GM21367 (cell line): ENCODE measurements at regions not wholly inside any gene's neighbourhood (a gene's known extent, or its start where the extent isn't known, plus 50 kb on each side); places are given as distances from the start of the nearest gene placed in this dataset.
"Not testable (repeated sequence)": the region's sequence is repeated elsewhere in the genome, so short reads cannot be mapped to it uniquely, and the experiment has no call there.

Experiments used
- ATAC-seq: cut with Tn5 transposase; IDR thresholded peaks from one replicate; pipeline ENCODE4 v1.9.1; 2021; ENCODE audit not compliant: unreplicated experiment

DNA sequence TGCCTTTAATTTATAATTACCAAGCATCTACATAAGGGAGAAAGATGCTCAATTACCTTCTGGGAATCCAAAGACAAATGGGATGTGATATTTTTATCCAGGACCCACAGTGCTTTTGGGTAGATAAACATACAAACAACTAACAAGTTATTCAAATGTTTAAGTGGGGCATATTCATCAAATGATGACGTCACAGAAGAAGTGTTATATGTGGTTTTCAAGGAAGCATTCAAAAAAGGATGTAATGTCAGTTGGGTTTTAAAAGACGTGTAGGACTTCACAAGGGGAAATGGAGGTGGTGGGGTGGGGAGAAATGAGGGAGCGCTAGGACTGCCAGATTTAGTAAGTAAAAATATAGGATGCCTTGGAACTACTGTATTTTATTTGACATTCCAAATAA, 915.9 kb downstream of the KCNA4 start:
- ATAC-seq: no peak

DNA sequence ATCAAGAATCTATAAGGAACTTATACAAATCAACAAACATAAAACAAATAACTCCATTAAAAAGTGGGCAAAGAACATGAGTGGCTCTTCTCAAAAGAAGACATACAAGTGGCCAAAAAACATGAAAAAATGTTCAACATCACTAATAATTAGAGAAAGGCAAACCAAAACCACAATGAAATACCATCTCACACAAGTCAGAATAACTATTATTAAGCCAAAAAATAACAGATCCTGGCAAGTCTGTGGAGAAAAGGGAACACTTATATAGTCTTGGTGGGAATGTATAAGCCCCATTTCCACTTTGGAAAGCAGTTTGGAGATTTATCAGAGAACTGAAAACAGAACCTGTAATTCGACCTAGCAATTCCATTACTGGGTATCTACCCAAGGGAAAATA, 921.0 kb downstream of the KCNA4 start:
- ATAC-seq: no peak

DNA sequence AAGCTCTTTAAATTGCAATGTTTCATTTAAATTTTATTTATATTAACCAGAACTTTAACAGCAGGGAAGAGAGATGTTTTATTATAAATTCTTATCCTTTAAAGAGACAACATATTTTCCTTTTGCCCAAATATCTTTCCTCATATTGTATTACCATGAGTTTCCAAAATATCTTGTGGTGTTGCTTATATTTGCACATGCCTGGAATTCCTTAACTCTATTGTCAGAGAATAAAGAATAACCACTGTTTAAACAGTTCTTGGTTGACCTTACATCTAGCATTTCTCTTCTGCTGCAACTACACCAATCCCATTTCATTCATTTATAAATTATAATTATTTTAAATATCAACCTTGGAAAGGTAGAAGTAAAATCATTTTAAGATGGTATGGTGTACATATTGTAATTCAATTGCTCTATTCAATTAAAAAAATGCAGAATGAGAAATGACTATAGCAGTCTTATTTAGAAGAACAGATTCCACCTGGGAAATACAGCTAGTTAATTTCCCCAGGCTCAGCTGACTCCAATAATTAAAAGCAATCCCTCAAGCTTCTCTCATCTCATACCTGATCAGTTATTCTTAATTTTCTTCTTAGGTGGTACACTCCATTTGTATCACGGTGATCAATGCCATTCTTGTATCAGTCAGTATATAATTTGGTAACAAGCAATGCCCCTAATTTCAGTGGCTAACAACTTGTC, 923.3 kb downstream of the KCNA4 start:
- ATAC-seq: no peak

DNA sequence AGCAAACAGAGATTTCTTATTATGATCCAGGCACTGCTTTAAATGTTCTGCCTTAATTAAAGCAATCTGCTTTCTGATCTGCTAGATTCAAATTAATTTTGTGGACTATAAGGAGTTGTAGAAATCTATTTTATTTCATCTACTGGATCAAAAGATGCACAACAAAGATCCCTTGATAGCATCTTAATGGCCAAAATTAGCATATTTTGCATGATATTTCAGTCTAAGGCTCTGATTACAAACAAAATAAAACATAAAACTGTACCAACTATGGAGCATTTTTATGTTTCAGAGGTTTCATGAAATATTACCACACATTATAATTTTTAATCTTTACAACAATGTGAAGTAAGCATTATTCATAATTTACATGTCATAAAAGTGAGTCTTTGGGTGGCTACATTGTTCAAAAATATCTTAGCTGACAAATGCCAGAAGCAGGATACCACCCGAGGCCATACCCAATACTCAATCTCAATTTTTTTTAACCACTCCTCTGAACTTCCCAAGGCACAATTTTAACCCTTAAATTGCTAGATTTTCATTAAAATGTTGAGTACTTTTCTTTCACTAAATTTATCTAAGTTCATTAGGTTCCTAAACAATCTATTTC, 929.5 kb downstream of the KCNA4 start:
- ATAC-seq: no peak

DNA sequence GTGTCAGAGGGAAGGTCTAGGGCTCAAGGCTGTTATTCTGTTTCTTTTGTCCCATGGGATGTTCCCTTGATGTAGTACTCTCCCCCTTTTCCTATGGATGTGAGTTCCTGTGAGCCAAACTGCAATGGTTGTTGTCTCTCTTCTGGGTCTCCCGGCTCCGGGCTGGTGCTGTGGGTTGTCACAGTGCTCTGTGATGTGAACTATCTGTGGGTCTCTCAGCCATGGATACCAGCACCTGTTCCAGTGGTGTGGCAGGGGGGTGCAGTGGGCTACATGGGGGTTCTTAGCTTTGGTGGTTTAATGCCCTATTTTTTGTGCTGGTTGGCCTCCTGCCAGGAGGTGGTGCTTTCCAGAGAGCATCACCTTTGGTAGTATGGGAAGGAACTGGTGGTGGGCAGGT, 941.1 kb downstream of the KCNA4 start:
- ATAC-seq: no peak

DNA sequence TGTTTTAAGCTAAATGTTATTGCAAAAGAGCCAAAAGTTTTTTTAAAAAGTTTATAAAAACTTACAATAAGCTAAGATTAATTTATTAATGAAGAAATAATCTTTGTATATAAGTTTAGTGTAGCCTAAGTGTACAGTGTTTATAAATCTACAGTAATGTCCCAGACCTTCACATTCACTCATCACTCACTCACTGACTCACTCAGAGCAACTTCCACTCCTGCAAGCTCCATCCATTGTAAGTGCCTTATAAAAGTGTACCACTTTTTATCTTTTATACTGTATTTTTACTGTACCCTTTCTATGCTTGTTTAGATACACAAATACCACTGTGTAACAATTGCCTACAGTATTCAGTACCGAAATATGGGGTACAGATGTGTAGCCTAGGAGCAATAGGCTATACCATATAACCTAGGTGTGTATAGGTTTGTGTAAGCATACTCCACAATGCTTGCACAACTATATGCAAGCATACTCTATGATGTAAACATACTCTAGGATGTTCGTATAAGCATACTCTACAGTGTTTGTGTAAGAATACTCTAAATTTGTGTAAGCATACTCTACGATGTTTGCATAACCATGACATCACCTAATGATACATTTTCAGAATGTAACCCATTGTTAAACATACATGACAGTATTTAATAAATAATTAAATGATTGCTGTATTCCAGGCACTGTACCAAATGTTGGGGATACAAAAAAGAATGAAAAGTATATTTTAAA, 953.0 kb downstream of the KCNA4 start:
- no peak for ATAC-seq

DNA sequence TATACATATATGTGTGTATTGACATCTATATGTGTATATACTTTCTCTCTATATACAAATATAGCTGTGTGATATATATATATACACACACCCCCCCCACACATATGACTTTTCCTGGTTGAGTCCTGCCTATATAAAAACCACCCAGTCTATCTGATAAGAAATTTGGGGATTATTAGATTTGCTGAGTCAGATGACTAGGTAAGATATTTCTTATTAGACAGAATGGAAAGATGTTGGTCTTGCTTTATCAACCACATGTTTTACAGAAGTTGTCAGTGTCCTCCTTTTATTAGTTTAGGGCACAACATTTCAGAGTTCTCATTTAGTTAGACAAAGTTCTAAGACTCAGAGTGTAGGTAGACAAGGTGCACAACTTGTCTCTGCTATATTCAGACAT, 953.3 kb downstream of the METTL15 start:
- ATAC-seq: no peak

DNA sequence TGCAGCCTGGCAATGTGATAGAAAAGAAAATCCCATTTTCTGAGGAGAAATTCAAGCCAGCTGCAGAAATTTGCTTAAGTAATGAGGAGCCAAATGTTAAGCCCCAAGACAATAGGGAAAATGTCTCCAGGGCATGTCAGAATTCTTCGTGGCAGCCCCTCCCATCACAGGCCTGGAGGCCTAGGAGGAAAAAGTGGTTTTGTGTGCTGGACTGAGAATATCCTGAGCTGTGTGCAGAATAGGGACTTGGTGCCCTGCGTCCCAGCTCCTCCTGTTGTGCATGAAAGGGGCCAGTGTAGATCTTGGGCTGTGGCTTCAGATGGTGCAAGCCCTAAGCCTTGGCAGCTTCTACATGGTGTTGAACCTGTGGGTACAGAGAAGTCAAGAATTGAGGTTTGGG, 948.3 kb downstream of the METTL15 start:
- not testable (repeated sequence) for ATAC-seq

DNA sequence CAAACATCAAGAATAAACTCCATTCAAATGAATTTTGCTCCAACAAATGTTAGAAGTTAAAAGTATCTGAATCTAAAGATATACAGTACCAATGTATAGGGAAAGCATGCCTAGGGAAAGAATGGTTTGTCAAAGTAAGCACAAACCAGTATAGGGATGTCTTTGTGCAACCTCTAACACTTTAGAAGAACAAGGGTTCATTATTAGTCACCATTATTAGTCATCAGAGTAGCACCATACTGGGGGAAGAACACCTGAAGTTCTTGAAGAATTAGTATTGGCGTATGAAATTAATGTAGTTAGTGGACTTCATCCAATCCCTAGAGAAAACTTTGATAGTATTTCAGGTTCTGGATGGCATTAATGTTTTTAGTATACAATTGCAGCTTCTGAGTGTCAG, 943.7 kb downstream of the METTL15 start:
- ATAC-seq: no peak

DNA sequence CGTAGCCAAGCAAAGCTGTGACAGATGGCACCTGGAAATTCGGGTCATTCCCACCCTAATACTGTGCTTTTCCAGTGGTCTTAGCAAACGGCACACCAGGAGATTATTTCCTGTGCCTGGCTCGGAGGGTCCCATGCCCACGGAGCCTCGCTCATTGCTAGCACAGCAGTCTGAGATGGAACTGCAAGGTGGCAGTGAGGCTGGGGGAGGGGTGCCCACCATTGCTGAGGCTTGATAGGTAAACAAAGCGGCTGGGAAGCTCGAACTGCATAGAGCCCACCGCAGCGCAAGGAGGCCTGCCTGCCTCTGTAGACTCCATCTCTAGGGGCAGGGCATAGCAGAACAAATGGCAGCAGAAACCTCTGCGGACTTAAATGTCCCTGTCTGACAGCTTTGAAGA, 942.8 kb downstream of the METTL15 start:
- ATAC-seq: not testable (repeated sequence)

DNA sequence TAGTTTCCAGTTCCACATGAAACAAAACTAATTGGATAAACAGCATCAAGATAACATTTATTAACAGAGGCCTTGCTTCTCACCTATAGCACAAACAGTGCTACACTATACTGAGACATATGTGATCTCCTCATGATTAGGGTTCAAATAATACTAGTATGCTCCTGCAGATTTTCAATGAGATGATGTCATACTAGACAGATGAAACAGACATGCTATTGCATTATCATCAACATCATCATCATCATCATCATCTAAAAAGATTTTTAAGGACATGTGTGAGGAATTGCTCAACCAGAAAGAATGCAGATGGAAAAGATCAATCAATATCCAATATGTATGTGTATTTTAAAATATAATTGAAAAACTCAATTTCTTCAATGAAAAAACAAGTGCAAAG, 932.3 kb downstream of the METTL15 start:
- no peak for ATAC-seq

DNA sequence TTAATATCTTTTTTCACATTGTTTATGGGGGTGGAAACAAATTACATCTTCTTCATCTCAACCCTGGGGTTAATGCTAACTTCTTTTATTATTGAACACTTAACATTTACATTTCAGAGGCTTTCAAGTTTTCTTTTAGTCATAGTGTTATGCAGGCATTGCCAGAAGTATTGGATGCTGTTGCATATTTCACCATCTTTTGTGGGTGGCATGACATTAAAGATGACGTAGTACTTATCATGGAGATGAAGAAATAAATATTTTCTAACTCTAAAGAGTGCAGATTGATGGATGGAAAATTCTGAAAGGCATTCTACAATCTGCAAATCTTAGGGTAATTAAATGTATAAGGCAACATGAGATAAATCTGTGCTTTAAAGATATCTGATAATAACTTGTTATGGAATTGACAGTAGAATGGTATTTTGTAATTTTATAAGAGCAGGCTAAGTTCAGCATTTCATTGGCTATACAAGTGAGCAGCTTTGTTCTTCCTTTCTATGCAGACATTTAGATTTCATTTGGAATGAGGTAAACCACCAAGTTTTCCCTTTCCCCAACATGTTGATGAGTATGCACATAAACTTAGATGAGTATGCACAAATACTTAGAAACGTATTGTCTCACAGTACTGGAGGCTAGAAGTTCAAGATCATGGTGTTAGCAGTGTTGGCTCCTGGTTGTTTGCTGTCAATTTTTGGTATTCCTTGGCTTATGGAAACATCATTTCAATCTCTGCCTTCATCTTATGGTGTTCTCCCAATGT, 924.4 kb downstream of the METTL15 start:
- ATAC-seq: no peak

DNA sequence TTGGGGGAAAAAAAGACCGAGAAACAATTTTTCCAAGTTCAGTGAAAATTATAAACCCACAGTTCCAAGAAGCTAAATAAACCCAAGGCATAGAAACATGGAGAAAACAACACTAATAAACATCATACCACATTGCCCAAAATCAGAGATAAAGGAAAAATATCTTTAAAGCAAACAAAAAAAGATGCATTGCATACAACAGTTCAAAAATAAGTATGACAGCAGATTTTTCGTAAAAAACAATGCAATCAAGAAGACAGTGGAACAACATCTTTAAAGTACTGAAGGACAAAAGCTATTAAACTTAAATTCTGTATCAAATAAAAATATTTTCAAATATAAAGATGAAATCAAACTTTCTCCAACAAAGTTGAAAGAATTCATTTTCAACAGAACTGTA, 921.3 kb downstream of the METTL15 start:
- ATAC-seq: no peak

DNA sequence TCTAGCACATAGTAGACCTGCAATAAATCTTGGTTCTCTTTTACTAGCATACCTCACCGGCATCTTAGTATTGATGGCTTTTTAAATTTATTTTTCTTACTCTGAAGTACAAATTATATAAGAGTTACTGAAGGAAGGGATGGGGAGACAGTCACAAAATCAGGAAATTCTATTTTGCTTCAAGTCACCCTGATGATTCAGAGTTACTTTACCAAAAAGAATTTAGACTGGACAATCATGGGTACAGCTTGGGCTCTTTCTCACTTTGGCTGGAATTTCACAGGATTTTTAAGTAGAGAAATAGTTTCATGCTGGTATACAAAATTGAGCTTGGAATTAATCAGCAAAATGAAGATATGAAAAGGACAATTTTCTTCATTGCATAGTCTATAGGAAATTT, 919.2 kb downstream of the METTL15 start:
- ATAC-seq: no peak

DNA sequence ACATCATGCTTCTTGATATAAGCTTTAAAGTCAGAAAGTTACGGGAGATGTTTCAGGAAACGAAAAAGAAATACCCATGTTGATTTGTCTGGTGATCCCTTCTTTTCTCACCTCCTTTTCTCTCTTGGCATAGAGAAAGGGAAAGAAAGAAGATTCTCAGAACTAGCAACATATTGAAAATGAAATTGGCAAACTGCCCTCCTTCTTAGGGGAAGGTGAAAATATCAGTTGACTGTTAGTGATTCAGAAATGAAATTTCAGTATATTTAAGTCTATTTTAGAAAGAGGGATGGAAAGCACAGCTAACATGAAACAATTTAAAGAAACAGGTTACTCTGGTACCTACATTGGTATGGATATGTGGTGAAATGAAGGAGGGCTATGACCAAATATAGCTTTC, 918.1 kb downstream of the METTL15 start:
- ATAC-seq: no peak

DNA sequence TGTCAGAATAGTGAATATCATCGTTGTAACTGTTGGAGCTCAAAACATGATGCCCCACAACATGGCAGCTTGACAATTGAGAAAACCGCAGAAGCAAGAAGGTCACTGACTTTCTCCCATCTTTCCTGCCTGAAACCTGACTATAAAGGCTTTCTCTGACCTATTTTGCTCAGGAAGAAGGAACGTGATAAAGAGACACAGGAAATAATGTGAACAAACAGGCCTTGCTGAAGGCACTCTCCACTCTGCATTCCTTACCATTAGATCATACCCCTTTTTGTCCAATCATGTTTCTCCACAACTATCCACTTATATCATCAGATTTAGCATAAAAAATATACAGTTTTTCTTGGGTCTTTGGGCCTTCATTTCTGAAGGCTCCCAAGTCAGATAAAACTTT, 916.8 kb downstream of the METTL15 start:
- ATAC-seq: no peak

DNA sequence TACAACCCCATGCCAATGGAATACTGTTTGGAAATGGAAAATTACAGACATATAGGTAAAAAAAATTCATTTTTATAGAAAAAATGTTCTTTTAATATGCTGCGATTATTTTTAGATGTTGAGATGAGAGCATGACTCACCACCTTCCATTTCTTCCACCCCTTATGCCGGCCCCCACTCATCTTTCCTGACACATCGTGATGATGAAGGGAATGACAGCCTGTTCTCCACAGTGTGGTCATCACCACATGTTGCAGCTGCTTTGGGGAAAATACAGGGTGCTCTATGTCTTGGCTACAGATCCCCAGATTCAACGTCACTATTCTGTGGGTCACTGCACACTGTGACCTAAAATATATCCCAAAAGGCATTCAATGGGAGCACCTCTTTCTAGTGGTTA, 916.2 kb downstream of the METTL15 start:
- ATAC-seq: no peak

DNA sequence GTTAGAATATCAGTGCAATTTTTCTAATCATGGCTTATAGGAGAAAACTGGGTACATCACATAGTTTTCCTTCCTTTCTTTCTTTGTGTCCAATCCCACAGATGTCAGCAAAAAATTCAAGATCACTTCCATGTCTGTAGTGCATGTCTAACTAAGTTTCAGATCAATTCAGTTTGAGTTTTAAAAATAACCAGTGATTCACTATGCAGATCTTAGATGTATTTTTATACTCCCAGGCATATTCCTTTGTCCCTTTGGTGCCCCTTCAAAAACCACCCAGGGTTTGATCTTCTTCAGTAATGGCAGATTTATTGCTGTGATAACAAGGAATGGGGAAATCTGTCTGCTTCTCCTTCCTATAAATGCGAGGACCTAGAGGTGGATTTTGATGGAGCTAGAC, 915.6 kb downstream of the METTL15 start:
- ATAC-seq: no peak

DNA sequence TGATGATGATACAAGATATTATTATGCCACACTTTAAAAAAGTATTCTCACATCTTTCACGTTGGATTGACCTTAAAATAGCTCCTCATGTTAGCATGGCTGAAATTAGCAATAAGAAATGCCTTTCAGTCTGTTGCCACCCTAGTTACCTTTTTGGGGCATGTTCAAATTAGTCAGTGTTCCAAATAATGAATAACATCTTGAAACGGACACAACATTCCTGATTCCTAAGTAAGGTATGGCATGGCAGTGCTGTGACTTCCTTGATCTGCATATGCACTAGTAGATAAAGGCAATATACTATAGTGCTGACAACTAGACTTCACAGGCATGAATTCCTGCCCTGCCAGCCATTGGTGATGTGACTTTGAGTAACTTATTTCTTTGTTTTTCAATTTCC, 914.5 kb downstream of the METTL15 start:
- no peak for ATAC-seq

DNA sequence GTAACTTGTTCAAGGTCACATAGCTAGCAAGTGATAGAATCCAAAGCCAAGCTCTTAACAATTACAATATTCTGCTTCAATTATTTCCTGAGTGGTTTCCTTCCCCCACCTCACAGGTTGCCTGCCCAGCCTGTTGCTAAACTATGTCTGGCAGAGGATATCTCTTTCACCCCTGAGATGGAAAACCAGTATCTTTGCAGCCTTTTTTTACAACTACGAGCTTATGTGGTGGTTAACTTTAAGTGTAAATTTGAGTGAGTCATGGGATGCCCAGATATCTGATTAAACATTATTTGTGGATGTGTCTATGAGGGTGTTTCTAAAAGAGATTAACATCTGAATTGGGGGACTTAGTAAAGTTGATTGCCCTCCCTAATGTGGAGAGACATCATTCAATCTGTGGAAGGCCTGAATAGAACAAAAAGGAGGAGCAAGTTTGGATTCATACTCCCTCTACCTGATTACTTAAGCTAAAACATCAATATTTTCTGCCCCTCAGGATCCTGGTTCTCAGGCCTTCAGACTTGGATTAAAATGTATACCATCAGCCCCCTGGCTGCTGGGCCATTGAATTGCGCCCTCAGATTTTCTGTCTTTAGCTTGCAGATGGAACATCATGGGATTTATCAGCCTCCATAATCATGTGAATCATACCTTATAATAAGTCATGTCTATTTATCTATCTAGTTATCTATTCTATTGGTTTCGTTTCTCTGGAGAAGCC, 911.9 kb downstream of the METTL15 start:
- ATAC-seq: no peak

DNA sequence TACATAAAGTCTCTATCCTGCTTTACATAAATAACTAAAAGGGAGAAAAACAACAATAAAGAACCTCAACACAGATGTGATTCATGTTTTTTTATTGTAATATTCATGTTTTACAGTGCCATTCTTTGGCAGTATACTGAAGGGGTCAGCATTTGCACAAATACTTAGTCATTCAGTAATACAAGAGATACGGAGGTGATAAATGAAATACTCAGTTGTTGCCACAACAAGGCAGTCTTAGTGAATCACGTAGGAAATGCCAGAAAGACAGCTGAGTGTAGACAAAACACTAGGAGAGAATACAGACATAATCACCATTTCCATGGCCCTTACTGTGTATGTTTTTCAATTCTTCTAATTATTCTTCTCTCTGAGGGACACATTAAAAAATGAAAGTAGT, 910.4 kb downstream of the METTL15 start:
- no peak for ATAC-seq
